Kidney glomerular epithelial cell (primary cell): ENCODE measurements at regions not wholly inside any gene's neighbourhood (a gene's known extent, or its start where the extent isn't known, plus 50 kb on each side); places are given as distances from the start of the nearest gene placed in this dataset.
A peak's percentile ranks its signal among the peaks of the same experiment; 100 is the strongest.
"Not testable (repeated sequence)": the region's sequence is repeated elsewhere in the genome, so short reads cannot be mapped to it uniquely, and the experiment has no call there.

Experiments
- DNase-seq: peaks from one replicate; lab custom pipeline; 2025; lab: John Stamatoyannopoulos, UW

DNA sequence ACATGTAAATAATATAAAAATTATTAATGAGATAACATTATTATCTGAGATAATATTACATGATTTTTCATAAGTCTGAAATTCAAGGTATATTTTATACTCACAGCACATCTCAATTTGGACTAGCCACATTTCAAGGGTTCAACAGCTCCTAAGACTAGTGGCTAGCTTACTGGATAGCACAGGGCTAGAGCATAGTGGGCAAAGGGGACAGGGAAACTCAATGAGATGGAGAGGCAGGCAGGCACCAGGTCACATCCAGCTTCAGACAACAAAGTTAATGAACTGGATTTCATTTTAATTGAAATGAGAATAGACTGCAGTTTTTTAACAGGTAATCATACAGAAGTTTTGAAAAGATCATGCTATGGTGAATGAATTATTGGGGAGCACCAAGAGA is 137.4 kb downstream of the NBPF8 start:
- DNase-seq: not testable (repeated sequence)

DNA sequence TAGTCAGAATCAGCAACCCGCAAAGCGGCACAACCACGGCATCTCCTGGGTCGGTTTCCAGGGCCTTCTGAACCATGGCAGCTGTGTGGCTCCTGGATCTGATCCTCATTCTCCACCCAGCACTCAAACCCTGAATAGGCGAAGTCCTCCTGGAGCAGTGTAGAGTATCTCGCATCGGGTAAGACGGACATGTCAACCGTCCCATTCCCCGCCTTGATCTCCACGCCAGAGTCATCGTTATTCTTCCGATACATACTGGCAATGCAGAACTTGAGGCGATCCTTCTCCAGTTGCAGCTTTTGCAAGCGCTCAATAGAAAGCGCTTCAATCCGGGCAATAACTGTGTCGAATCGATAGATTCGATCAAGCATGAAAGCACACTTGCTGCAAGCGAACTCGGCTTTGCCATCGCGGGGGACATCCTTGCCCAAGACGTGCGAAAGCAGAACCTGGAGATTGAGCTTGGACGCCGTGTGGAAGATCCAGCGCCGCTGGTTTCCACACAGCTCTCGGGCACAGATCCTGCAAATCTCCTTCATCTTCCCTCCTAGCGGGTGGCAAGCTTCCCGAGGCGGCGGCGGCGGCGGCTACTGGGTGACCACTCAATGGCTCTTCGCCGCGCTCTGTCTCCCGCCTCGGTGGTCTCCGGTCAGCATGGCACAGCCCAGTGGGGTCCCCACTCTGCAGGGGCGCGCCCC is 142.9 kb downstream of the NBPF8 start:
- not testable (repeated sequence) for DNase-seq

DNA sequence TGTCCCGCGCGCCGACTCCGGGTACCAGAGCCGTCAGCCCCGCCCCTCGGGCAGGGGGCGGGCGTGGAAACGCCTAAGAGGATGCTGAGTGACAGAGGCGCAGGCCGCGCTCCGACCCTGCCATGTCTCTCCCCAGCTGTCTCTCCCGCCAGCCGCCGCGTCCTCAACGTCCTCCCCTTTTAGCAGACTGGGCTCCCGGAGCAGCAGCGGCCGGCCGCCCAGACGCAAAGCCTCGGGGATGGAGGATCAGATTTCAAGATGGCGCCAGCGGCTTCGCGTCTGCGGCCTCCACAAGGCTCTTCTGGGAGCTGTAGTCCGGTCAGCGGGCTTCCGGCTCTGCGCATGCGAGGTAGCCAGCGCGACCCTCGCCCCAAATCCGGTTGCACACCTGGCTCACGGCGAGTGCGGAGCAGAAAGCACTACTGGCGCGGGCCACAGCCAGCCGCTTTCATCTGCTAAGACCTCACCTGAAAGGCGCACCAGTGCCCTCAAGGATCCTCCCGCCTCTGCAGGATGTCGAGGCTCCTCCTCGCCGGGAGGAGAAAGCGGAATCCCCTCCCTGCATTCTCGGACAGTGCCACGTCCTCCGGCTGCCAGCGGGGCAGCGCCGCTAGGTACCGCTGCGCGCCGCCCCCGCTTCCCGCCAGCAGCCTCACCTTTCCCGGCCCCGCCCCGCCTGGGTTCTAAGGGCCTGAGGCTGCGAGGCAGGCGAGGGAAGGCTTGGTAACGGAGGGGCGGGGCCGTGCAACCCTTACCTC is 143.6 kb downstream of the NBPF8 start:
- DNase-seq: peak; percentile 16

DNA sequence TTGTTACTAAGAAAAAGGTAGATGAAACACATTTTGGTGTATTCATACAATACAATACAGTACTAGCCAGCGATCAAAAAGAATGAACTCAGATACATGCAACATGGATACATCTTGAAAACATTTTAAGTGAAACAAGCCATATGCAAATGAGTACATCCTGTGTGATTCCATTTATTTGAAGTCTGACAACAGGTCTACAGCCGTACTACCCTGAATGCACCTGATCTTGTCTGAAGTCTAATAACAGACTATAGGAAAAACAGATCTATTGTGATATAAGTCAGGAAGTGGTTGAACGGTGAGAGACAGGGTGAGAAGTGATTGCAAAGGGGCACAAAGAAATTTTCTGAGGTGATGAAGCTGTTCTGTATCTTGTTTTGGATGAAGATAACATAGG is 146.9 kb downstream of the NBPF8 start:
- not testable (repeated sequence) for DNase-seq

DNA sequence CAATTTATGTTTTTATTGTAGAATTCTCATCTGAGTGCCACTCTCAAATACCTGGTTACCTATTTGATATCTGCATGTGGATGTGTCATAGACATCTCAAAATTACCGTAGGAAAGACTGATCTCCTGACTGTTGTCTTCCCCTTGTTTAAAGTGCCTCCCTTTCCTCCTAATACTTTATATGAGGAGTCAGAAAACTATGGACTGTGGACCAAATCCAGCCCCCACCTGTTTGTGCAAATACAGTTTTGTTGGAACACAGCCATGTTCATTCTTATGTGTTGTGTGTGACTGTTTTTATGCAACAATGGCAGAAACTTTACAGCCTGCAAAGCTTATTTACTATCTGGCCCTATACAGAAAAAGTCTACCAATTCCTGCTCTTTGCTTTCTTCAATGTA is 150.6 kb downstream of the NBPF8 start:
- not testable (repeated sequence) for DNase-seq

DNA sequence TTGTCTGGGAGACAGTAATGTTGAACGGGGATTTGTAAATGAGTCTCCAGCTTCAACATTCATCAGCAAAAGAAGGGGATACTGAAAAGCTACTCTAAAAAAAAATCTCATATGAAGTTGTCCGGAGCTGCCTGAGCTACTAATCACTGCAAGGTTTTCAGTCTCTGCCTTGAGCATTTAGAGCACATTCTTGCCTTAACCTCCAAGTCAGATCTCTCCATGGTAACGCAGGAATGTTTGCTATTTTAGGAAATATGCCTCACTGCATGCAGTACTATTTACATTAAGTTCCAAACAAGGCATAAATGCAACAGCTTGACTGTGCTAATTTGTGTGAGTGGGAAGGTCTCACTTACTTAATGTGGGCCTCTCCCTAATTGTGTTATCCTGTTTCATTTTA is 152.8 kb downstream of the NBPF8 start:
- not testable (repeated sequence) for DNase-seq

DNA sequence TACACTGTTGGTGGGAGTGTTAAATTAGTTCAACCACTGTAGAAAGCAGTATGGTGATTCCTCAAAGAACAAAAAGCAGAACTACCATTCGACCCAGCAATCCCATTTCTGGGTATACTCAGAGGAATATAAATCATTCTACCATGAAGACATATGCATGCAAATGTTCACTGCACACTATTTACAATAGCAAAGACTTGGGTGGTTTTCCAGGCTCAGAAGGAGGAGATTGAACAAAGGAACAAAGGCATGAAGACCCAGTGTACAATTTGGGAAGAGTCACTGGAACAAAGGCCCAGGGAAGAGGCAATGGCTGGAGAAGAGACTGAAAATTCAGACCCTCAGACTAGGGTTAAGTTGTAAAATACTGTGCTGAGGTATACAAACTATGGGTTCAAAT is 148.5 kb upstream of the NBPF26 start:
- DNase-seq: not testable (repeated sequence)

DNA sequence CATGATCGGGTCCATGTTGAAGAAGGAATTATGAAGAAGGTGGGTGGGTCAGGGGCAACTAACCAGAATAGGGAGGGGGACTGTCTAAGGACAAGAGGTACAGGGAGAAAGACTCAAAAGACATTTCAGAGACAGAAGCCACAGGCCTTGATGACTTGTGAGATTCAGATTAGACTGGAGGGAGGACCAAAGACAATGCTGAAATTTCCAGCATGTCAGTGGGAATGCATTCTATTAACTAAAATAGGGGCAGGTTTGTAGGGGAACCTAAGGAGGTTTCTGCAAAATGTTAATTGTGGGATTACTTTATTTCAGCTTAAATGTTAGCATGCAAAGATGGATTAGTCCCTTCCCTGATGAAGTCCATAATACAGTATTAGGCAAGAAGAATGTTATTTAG is 141.6 kb upstream of the NBPF26 start:
- not testable (repeated sequence) for DNase-seq

DNA sequence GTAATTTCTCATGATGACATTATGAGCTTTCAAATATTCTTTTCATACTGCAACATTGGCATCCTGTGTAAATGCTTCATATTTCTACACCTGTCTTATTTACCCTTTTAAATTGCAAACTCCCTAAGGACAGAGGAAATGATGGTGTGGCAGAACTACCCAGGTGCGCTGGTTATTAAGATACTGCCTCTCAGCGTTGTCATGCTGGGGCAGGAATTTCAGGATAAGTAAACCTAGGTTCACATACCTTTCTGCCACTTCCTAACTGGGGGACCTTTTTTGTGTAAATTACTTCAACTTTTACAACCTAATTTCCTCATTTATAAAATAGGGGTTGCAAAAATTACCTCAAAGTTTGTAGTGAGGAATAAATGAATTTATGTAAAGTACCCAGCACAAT is 137.7 kb upstream of the NBPF26 start:
- not testable (repeated sequence) for DNase-seq

DNA sequence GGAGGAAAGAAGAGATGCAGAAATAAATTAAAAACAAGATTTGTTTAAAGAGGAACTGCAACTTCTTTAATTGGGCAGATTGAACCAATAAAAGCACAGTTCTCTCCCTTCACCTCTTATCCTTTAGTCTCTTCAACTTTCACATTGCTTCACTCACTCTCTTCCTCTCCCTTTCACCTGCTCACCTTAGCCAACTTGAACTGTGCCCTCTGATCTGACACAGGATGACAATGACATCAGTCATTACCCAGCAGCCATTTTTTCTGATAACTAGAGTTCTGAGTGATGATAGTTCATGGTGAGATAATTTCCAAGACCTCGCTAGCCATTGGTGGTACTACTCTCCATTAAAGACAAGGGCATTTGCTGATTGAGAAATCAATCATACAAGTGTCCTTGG is 134.9 kb upstream of the NBPF26 start:
- not testable (repeated sequence) for DNase-seq

DNA sequence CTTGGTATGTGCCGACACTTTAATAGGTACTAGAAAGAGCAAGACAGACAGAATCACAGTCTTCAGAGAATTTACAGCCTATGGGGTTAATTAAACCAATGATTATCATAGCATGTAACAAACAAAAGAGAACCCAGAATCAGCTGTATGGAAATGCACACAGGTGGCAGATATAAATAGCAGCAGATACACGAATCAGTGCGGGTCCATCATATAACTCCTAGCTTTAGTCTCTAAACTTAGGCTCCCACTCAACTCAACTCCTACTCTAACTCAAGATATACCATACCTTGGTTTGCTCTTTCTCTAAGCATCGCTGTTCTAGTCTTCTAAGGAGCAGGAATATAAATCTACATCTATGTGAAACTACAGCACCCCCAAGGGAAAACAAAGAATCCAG is 132.0 kb upstream of the NBPF26 start:
- DNase-seq: not testable (repeated sequence)

DNA sequence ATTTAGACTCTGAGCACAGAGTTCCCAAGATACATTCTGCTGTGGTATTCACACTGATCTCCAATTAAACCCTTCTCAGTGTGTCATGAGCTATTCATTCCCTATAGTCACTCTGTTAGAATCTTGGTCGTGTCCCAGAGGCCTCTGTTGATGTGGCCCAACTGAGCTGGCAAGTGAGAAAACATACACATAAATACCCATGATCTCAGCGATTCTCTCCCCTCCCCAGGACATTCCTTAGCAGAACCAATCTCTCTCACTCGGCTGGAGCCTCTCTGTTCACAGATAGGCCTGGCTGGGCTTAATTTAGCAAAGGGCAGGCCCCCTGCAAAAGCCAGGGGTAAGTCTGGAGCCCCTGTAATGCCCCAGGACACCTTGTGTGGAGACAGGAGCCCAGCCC is 130.8 kb upstream of the NBPF26 start:
- not testable (repeated sequence) for DNase-seq

DNA sequence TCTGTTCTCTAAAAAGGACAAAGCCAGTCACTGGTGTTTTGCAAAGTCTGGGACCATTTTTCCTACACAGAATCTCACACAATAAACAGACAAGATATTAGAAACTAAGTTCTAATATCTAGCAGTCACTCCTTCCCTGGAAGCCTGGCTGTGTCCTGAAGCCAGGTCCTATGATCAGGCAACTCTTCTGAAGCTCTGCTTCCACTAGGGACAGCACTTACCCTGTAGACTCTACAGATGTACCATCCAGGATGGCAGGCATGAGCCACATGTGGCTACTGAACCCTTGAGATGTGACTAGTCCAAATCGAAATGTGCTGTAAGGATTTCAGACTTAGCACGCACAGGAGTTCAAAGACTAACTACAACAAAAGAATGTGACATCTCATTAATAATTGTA is 130.1 kb upstream of the NBPF26 start:
- DNase-seq: not testable (repeated sequence)

DNA sequence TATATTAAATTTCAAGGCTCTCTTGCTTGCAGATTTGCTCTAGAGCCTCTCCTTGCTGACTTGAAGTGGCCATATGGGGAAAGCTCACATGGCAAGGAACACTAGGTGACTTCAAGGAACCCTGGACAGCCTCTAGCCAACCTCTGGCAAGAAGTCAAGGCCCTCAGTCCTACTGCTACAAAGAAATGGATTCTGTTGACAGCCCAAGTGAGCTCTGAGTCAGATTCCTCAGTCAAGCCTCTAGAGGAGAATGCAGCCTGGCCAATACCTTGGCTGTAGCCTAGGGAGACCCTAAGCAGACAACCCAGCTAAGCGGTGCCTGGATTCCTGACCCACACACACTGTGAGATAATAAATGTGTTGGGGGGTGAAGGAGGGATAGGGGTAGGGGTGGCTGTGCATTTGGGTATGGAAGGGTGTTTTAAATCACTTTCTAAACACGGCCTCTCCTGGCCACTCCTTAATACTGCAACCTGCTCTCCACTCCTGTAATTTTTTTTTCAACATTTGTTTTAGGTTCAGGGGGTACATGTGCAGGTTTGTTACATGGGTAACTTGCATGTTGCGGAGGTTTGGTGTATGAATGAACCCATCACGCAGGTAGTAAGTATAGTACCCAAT is 125.3 kb upstream of the NBPF26 start:
- not testable (repeated sequence) for DNase-seq

DNA sequence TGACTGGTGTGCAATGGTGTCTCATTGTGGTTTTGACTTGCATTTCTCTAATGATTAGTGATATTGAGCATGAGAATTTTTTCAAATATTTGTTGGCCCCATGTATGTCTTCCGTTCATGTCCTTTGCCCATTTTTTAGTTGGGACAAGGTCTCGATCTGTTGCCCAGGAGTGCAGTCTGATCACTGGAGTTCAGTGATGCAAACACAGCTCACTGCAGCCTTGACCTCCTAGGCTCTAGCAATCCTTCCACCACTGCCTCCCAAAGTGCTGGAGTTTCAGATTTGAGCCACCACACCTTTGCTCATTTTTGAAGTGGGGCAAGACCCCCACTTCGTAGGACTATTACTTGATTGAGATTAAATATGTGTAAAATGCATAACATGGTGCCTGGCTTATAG is 124.2 kb upstream of the NBPF26 start:
- not testable (repeated sequence) for DNase-seq

DNA sequence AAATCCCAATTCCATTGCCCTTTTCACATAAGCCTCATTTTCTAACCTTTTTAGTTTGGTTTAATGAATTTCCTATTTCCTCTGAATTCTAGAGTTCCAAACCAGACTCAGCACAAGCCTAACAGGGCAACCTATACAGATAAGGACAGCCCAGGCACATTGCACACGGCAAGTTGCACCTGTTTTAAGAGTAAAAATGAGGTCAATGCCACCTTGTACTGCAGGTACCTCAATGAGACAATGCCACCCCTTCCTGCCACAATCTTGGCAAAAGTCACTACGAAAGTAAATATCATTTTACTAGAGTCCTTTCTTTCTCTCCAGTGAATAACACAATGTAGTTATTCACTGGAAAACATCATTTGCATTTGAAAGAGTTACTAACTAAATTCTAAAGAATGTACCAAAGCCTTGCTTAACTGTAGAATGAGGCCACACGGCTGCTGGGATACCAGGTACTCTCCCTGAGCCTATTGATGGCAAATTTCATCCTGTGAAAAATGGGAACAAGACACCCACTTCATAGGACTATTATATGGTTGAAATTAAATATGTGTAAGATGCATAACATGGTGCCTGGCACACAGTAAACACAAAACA is 123.2 kb upstream of the NBPF26 start:
- DNase-seq: not testable (repeated sequence)

DNA sequence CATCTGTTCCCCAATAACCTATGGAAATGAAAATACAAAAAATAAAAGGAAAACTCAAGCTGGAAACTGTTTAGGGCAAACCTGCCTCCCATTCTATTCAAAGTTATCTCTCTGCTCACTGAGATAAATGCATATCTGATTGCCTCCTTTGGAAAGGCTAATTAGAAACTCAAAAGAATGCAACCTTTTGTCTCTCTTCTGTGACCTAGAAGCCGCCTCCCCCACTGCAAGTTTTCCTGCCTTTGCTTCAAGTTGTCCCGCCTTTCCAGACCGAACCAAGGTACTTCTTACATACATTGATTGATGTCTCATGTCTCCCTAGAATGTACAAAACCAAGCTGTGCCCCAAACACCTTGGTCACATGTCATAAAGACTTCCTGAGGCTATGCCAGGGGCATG is 115.9 kb upstream of the NBPF26 start:
- DNase-seq: not testable (repeated sequence)

DNA sequence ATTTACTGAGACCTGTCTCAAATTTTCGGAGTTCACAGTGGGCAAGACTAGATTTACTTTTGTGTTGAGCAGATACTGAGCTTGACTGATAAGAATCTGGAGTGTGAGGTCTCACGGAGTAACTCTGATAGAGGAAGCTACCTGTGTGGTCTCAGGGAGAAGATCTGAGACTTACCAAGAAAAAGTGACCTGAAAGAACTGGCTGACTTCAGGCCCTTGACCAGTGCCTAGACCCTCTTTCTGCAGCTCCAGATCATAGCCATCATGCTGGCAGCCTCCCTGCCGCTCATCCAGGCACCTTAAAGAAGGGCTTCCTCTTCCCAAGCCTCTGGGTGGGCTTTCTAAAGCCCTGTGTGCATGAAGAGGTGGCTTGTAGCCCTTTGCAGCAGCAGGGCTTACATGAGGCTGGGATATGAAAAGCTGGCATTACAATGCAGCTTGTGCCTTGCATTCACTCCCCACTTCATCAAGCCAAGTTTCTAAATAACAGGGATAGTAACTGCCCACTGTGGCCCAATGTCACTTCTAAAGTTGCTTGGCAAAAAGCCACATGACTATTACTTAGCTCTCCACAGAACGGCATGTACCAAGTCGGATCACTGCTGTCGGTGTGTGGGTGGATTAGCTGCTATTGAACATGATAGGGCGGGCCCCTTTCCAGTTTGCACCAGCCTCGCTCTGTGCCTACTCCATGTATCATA is 115.3 kb upstream of the NBPF26 start:
- not testable (repeated sequence) for DNase-seq

DNA sequence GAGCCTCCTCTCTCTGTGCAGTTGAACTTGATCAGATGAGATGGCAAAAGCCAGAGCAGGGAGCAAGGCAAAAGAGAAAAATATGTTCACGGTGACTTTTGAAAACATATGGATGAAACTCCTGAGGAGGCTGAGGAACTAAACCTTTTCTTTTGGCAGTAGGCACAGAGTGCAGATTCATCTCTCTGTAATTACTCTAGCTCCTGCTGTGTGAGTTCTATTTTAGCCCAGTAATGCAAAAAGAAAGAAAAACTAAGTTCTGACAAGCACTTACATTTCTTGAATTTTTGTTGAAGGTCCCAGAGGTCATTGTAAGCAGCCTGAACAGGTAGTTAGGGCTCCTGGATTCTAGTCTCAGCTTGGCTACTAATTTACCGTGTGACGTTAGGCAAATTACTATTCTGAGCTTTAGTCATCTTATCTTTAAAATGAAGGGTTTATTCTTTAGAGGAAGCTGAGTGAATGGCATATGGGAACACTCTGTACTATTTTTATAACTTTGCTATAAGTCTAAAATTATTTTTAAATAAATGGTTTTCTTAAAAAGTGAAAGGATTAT is 114.7 kb upstream of the NBPF26 start:
- not testable (repeated sequence) for DNase-seq

DNA sequence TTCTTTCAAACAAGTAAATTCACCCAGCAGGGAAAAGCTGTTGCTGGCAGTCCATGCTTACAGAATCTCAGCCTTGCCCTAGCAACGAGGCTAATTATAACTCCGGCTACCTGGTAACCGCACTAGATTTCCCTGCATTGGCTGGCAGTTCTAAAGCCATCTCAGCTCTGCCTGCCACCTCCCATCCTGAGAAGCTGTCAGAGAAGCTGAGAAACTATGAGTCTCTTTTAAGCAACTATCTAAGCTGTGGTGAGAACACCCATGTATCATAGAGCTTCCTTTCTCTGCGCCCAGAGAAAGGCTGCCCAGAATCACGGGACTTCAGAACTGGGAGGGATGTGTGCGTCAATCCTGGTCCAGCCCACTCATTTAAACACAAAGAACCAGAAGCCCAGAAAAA is 113.9 kb upstream of the NBPF26 start:
- not testable (repeated sequence) for DNase-seq

DNA sequence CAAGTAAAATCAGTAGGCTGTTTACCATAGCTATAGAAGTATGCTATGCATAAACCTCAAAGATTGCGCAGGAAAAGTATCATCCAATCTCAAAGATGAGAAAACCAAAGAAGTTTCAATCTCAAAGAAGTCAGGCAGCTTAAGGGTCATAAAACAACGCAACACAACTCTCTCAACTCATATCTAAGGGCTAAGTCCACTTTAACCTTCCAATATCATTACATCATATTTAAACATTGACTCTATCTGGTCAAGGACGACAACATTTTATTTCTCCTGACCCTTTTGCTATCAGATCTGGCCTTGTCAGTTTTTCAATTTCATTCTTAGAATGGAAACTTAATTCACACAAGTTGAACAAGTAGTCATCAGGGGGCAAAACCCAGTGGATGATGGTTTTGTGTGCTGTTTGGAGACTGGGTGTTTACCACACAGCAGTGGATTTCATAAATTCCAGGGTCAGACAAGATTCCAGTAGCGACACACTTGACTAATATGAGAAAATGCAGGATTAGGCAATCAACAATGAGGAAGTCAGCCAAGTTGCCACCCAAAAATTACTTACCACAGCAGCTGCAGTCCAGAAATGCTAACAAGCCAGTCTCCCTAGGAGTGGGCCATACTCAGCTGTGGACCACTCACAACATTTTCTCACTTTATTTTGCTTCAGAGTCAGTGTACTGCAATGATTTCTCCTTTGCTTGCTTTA is 108.7 kb upstream of the NBPF26 start:
- not testable (repeated sequence) for DNase-seq
